ENCODE measurements at regions not wholly inside any gene's neighbourhood (a gene's known extent, or its start where the extent isn't known, plus 50 kb on each side); places are given as distances from the start of the nearest gene placed in this dataset.

- DNase-seq (ENCODE audit: low read depth in 2 of 2), result no peak
Observed at GRCh38 chr5:124377386-124377785, 369.1 kb downstream of the ZNF608 start.

- no peak for DNase-seq (ENCODE audit: low read depth in 2 of 2)
Observed at GRCh38 chr5:124373883-124374282, 372.6 kb downstream of the ZNF608 start.

- no peak for DNase-seq (ENCODE audit: low read depth in 2 of 2)
Observed at GRCh38 chr5:124372457-124372856, 374.0 kb downstream of the ZNF608 start.

- no peak for DNase-seq (ENCODE audit: low read depth in 2 of 2)
Observed at GRCh38 chr5:124371111-124371706, 375.2 kb downstream of the ZNF608 start.

- DNase-seq (ENCODE audit: low read depth in 2 of 2), result no peak
Observed at GRCh38 chr5:124370601-124371000, 375.8 kb downstream of the ZNF608 start.

GRCh38 chr5:124365361-124365801 is 381.1 kb downstream of the ZNF608 start:
- no peak for DNase-seq (ENCODE audit: low read depth in 2 of 2)

- no peak for DNase-seq (ENCODE audit: low read depth in 2 of 2)
Observed at GRCh38 chr5:124355928-124356327, 390.5 kb downstream of the ZNF608 start.

GRCh38 chr5:124353016-124353415 is 393.4 kb downstream of the ZNF608 start:
- DNase-seq (ENCODE audit: low read depth in 2 of 2), result no peak

GRCh38 chr5:124352312-124352711 is 394.1 kb downstream of the ZNF608 start:
- DNase-seq (ENCODE audit: low read depth in 2 of 2), result no peak

- no peak for DNase-seq (ENCODE audit: low read depth in 2 of 2)
Observed at GRCh38 chr5:124349931-124350330, 396.5 kb downstream of the ZNF608 start.

- DNase-seq (ENCODE audit: low read depth in 2 of 2), result no peak
Observed at GRCh38 chr5:124343451-124343867, 403.0 kb downstream of the ZNF608 start.

- DNase-seq (ENCODE audit: low read depth in 2 of 2), result no peak
Observed at GRCh38 chr5:124342986-124343385, 403.5 kb downstream of the ZNF608 start.

- DNase-seq (ENCODE audit: low read depth in 2 of 2), result no peak
Observed at GRCh38 chr5:124342584-124342983, 403.9 kb downstream of the ZNF608 start.

GRCh38 chr5:124342027-124342471 is 404.4 kb downstream of the ZNF608 start:
- no peak for DNase-seq (ENCODE audit: low read depth in 2 of 2)

GRCh38 chr5:124341066-124341858 is 405.2 kb downstream of the ZNF608 start:
- no peak for DNase-seq (ENCODE audit: low read depth in 2 of 2)

- no peak for DNase-seq (ENCODE audit: low read depth in 2 of 2)
Observed at GRCh38 chr5:124337996-124338395, 408.4 kb downstream of the ZNF608 start.

GRCh38 chr5:124333298-124333979 is 413.0 kb downstream of the ZNF608 start:
- no peak for DNase-seq (ENCODE audit: low read depth in 2 of 2)

GRCh38 chr5:124332273-124332672 is 414.2 kb downstream of the ZNF608 start:
- DNase-seq (ENCODE audit: low read depth in 2 of 2), result no peak

- no peak for DNase-seq (ENCODE audit: low read depth in 2 of 2)
Observed at GRCh38 chr5:124330595-124331220, 415.7 kb downstream of the ZNF608 start.

- no peak for DNase-seq (ENCODE audit: low read depth in 2 of 2)
Observed at GRCh38 chr5:124328201-124328600, 418.2 kb downstream of the ZNF608 start.

- no peak for DNase-seq (ENCODE audit: low read depth in 2 of 2)
Observed at GRCh38 chr5:124318661-124319060, 427.8 kb downstream of the ZNF608 start.

- no peak for DNase-seq (ENCODE audit: low read depth in 2 of 2)
Observed at GRCh38 chr5:124317451-124317850, 429.0 kb downstream of the ZNF608 start.

Measured in stimulated activated CD8-positive, alpha-beta memory T cell treated with anti-CD3 and anti-CD28 coated beads, Interleukin-7, amount 100 ng/mL, for 4 hours (primary cell).